Stimulated activated CD8-positive, alpha-beta memory T cell treated with anti-CD3 and anti-CD28 coated beads, Interleukin-12 subunit alpha, Interleukin-12 subunit beta, amount 100 ng/mL, for 4 hours (primary cell): ENCODE measurements at regions not wholly inside any gene's neighbourhood (a gene's known extent, or its start where the extent isn't known, plus 50 kb on each side); places are given as distances from the start of the nearest gene placed in this dataset.
A peak's percentile ranks its signal among the peaks of the same experiment; 100 is the strongest.
"Not testable (repeated sequence)": the region's sequence is repeated elsewhere in the genome, so short reads cannot be mapped to it uniquely, and the experiment has no call there.

Experiments used
- DNase-seq: peaks from one replicate; pipeline ENCODE4 v3.0.0-alpha.2; 2020; ENCODE audit warnings: low read depth

- DNase-seq = not testable (repeated sequence)
These were observed 168.5 kb upstream of the ZNF337 start for GRCh38 chr20:25864963-25865714.

DNA sequence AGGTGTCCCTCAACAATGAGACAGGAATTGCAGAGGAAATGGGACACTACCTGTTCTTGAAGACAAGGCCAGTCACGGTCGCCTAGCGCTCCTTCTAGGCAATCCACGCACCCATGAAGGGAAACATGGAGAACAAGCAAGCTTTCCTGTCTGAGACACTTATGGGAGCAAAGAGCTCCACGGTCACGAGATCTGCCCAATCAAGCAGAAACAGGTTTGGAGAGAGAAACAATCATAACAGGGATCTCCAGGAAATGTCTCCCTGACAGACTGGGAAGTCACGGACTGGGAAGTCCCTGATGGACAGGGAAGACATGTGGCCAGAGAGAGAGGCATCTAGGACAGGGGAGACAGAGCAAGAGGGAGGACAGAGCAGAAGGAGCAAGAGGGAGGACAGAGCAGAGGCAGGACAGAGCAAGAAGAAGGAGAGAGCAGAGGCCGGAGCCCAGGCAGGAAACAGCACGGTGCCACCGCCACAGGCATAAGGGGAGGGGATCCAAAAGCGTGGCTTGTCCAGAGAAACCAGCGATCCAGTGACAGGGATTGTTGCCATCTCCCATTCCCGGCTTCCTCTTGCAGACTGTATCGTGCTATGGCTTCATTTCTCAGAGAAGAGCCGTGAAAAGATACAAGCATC, 167.8 kb upstream of the ZNF337 start:
- no peak for DNase-seq

DNA sequence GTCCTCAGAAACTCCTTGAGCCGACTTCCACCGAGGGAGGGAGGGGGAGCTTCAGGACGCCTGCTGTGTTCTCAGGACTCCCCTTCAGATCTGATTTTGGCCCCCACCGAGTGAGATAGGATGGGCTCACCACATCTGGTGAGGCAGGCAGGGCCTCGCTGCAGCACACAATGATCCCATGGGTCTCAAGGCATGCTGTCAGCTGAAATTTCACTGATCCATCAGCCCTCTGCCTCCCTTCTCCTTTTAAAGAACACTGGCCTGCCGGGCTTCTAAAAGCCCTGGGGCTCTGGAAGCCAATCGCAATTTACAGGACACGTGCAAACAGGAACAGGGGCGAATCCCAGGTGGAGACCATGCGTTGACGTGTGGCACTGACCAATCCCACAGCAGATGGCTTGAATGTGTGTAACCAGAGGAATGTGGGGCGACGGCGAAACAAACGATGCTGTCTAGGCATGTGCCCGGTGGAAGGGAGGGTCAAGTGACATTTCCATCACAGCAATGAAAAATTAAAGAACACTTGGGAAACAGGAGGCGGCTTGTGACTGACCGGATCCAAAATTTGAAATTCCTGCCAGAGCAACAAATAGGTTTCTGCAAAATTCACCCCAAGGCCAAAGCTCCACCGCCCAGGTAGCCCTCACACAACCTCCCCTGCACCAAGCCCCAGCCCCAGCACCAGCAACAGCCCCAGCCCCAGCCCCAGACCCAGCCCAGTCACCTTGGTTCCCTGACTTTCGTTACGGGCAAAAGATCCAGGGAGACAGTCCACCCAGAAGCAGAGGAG, 167.1 kb upstream of the ZNF337 start:
- DNase-seq = no peak

DNA sequence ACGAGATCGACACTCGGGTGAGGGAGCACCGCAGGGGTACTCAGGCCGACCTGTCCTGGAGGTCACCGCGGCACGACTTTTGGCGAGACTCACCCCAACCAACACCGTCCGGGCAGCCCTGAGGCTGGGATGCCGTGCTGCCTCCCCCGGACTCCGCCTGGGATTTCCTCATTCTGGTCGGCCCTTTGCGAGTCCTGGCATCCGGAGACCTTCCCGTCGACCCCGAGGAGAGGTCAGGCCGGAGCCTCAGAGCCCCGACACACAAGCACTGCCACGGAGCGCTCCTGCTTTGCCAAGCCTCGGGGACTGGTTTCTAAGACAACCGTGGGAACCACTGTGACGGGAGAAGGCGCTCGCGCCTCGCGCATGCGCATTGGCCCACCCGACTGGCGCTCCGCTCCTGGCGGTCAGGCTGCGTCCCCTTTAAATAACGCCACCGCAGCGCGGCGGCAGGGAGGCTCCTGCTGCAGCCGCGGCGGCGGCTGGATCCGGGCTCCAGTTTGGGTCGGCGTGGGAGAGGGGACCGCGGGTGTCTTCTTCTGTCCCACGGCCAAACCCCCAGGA, 166.4 kb upstream of the ZNF337 start:
- DNase-seq = peak; percentile 62

- no peak for DNase-seq
These were observed 164.0 kb upstream of the ZNF337 start for GRCh38 chr20:25860531-25861150.

GRCh38 chr20:25859649-25860530, 163.2 kb upstream of the ZNF337 start:
- DNase-seq = no peak

- no peak for DNase-seq
These were observed 162.1 kb upstream of the ZNF337 start for GRCh38 chr20:25858495-25859425.

DNA sequence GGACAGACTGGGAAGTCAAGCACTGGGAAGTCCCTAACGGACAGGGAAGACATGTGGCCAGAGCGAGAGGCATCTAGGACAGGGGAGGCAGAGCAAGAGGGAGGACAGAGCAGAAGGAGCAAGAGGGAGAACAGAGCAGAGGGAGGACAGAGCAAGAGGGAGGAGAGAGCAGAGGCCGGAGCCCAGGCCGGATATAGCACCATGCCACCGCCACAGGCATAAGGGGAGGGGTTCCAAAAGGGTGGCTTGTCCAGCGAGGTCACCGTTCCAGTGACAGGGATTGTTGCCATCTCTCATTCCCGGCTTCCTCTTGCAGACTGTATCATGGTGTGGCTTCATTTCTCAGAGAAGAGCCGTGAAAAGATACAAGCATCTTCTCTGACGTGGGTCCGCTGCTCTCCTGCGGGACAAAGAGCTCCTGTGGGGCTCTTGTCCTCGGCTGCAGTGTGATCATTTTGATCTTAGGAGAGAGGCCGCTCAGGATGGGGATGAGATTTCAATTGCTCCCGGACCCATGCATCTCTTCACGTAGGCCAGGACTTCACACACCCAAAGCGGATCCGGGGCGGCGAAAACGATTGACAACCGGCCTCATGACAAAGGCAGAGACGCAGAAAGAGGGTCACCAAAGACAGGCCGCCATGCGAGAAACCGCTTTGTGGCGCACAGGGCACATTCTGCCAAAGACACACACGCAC, 160.6 kb upstream of the ZNF337 start:
- not testable (repeated sequence) for DNase-seq

DNA sequence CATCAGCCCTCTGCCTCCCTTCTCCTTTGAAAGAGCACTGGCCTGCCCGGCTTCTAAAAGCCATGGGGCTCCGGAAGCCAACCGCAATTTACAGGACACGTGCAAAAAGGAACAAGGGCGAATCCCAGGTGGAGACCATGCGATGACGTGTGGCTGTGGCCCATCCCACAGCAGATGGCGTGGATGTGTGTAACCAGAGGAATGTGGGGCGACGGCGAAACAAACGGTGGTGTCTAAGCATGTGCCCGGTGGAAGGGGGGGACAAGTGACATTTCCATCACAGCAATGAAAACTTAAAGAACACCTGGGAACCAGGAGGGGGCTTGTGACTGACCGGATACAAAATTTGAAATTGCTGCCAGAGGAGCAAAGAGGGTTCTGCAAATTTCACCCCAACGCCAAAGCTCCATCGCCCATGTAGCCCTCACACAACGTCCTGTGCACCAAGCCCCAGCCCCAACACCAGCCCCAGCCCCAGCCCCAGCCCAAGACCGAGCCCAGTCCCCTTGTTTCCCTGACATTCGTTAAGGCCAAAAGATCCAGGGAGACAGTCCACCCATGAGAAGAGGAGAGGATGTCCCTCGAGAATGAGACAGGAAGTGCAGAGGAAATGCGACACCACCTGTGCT, 159.7 kb upstream of the ZNF337 start:
- no peak for DNase-seq

- DNase-seq = not testable (repeated sequence)
These were observed 159.0 kb upstream of the ZNF337 start for GRCh38 chr20:25855451-25856156.

GRCh38 chr20:25854666-25855065, 158.0 kb upstream of the ZNF337 start:
- DNase-seq = not testable (repeated sequence)

DNA sequence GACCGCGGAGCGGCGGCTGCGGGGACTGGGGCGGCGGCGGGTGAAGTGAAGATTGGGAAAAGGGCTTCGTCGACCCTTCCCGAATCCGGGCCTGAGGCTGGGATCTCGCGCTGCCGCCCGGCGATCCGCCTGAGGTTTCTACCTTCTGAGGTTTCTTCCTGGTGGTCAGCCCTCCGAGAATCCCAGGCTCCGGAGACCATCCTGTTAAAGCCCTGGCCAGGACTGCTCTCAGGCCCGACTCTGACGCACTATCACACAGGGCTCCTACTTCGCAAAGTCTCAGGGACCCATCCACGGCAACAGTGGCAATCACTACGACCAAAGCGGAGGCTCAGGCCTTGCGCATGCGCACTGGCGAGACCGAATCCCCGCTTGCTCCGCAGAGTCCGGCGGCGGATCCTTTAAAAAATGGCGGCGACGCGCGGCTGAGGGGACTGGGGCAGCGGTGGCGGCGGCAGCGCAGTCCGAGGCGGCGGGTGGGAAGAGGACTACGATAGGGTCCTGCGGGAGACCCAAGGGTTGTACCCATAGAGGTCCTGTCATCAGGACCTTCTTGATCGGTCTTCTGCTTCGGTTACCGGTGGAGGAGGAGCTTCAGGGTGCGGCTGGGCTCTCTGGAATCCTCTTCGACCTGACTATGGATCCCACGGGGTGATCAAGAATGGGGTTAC, 157.2 kb upstream of the ZNF337 start:
- DNase-seq = peak; percentile 55

DNA sequence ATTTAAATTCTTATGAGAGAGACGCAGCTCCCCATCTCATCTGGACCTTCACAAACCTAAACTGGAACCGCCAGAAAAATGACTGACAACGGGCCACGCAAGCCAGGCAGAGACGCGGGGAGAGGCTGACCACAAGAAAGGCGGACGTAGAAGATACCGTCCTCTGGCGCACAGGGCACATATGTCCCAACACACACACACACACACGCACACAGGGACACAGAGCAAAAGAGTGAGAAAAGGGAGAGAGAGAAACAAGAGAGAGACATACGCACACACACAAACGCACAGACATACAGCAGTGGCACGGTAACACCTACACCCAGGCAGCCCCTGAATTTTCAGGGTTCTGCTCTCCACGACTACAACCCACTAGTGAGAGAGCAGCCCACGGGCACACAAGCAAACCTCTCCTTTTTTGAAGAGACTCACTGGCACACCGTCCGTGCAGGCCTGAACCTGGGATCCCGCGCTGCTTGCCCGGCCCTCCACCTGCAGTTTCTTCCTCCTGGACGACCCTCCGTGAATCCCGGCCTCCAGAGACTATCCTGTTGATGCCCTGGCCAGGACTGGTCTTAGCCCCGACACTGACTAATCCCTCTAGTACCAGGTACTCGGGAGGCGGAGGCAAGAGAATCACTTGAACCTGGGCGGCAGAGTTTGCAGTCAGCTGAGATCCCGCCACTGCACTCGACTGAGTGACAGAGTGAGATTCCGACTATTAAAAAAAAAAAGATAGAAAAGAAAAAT, 156.5 kb upstream of the ZNF337 start:
- DNase-seq = not testable (repeated sequence)

GRCh38 chr20:25850133-25850532, 153.5 kb upstream of the ZNF337 start:
- DNase-seq = not testable (repeated sequence)

DNA sequence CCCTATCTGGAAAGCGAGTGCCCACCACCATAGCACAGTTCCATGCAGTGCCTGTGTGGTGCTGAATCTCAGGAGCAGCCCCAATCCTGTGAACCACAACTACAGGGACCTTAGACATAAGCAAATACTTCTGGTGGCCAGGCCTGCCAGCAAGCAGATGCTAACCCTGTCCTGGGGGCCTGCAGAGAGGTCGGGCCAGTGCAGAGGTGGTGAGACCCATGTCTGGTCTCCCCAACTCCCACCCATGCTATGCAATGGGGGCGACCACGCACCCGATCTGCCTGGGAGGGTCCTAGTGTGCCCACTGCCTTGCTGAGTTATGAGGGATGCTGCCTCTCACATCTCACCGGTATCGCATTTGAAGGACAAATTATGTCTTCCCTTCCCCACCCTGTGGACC, 151.6 kb upstream of the ZNF337 start:
- DNase-seq = no peak

- not testable (repeated sequence) for DNase-seq
These were observed 148.0 kb upstream of the ZNF337 start for GRCh38 chr20:25844640-25845039.

- DNase-seq = not testable (repeated sequence)
These were observed 116.9 kb upstream of the ZNF337 start for GRCh38 chr20:25813511-25813910.
